ENCODE measurements at regions not wholly inside any gene's neighbourhood (a gene's known extent, or its start where the extent isn't known, plus 50 kb on each side); places are given as distances from the start of the nearest gene placed in this dataset.

- TF ChIP-seq POLR2AphosphoS5 (IDR thresholded peaks at IDR 0.05; ENCODE audit: borderline replicate concordance, low read depth, low read length) (no peak), EZH2 (IDR thresholded peaks at IDR 0.05) (no peak), FOXP2 (optimal IDR thresholded peaks at IDR 0.05; ENCODE audit: control extremely low read depth, extremely low read length, insufficient read depth) (no peak)
These were observed 107.2 kb upstream of the DYNLRB2 start for GRCh38 chr16:80433623-80434022.
